ENCODE measurements at regions not wholly inside any gene's neighbourhood (a gene's known extent, or its start where the extent isn't known, plus 50 kb on each side); places are given as distances from the start of the nearest gene placed in this dataset.

DNA sequence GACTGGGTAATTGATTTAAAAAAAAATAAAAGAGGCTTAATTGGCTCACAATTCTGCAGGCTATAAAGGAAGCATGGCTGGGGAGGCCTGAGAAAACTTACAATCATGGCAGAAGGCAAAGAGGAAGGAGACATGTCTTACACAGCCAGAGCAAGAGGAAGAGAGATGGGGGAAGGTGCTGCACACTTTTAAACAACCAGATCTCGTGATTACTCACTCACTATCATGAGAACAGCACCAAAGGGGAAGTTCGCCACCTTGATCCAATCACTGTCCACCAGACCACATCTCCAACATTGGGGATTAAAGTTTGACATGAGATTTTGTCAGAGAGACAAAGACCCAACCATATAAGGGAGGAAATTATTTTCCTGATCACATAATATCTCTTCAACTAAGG, 138.8 kb upstream of the NR4A3 start (continued):
- TF ChIP-seq GABPB1 (CRISPR knock-in tag; IDR thresholded peaks at IDR 0.05), result no peak
- TF ChIP-seq, protein P1, sequence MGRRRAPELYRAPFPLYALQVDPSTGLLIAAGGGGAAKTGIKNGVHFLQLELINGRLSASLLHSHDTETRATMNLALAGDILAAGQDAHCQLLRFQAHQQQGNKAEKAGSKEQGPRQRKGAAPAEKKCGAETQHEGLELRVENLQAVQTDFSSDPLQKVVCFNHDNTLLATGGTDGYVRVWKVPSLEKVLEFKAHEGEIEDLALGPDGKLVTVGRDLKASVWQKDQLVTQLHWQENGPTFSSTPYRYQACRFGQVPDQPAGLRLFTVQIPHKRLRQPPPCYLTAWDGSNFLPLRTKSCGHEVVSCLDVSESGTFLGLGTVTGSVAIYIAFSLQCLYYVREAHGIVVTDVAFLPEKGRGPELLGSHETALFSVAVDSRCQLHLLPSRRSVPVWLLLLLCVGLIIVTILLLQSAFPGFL (CRISPR knock-in tag; IDR thresholded peaks at IDR 0.05; ENCODE audit: borderline replicate concordance), result no peak

DNA sequence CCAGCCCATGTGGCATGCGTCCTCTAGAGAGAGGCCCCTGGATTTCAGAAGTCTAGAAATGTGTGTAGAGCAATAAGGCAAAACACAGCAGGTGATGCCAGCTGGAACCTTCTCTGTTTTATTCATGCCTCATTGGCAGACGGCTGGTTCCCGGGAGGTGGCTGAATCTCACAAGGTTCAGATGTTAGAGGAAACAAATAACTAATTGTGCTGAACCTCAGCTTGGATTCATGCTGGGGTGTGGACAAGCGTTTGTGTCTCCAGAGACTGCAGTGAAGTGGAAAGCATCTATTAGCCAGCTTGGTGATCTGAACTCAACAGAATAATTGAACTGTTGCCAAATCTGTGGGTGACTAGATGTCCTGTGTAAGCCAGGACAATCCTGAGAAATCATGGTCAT, 131.1 kb upstream of the NR4A3 start:
- TF ChIP-seq ESRRA (CRISPR knock-in tag; IDR thresholded peaks at IDR 0.05; ENCODE audit: borderline replicate concordance) (no peak), MLX (CRISPR knock-in tag; IDR thresholded peaks at IDR 0.05) (no peak), ARID4B (CRISPR knock-in tag; IDR thresholded peaks at IDR 0.05; ENCODE audit: borderline replicate concordance) (no peak), MYBL2 (CRISPR knock-in tag; IDR thresholded peaks at IDR 0.05) (no peak), TCF7 (CRISPR knock-in tag; IDR thresholded peaks at IDR 0.05; ENCODE audit: low read depth) (no peak), NFE2L1 (CRISPR knock-in tag; IDR thresholded peaks at IDR 0.05) (no peak), CREM (CRISPR knock-in tag; IDR thresholded peaks at IDR 0.05) (no peak), ZNF396 (CRISPR knock-in tag; IDR thresholded peaks at IDR 0.05; ENCODE audit: borderline replicate concordance) (no peak), ATF1 (CRISPR knock-in tag; IDR thresholded peaks at IDR 0.05) (no peak), RORB (CRISPR knock-in tag; IDR thresholded peaks at IDR 0.05) (no peak), MAX (CRISPR knock-in tag; IDR thresholded peaks at IDR 0.05) (no peak)
- TF ChIP-seq, protein P2, sequence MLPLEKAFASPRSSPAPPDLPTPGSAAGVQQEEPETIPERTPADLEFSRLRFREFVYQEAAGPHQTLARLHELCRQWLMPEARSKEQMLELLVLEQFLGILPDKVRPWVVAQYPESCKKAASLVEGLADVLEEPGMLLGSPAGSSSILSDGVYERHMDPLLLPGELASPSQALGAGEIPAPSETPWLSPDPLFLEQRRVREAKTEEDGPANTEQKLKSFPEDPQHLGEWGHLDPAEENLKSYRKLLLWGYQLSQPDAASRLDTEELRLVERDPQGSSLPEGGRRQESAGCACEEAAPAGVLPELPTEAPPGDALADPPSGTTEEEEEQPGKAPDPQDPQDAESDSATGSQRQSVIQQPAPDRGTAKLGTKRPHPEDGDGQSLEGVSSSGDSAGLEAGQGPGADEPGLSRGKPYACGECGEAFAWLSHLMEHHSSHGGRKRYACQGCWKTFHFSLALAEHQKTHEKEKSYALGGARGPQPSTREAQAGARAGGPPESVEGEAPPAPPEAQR (CRISPR knock-in tag; IDR thresholded peaks at IDR 0.05), result no peak
- TF ChIP-seq, protein P3, sequence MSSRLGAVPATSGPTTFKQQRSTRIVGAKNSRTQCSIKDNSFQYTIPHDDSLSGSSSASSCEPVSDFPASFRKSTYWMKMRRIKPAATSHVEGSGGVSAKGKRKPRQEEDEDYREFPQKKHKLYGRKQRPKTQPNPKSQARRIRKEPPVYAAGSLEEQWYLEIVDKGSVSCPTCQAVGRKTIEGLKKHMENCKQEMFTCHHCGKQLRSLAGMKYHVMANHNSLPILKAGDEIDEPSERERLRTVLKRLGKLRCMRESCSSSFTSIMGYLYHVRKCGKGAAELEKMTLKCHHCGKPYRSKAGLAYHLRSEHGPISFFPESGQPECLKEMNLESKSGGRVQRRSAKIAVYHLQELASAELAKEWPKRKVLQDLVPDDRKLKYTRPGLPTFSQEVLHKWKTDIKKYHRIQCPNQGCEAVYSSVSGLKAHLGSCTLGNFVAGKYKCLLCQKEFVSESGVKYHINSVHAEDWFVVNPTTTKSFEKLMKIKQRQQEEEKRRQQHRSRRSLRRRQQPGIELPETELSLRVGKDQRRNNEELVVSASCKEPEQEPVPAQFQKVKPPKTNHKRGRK (CRISPR knock-in tag; IDR thresholded peaks at IDR 0.05; ENCODE audit: borderline replicate concordance), result no peak
- Mint-ChIP-seq H3K9me3 (peaks cover 6% of the 10 kb centered on the region; the same call in 1 of the 2 replicates), H3K4me3 (no peak overlapping the region), H3K36me3 (no peaks in the 10 kb centered on the region), H3K27ac (no peak overlapping the region), H3K27me3 (ENCODE audit: low read depth) (no peaks in the 10 kb centered on the region), H3K4me1 (peaks cover 5% of the 10 kb centered on the region)
- ChIA-PET POLR2A (no interaction called here), CTCF (no interaction called here)
- DNase-seq (ENCODE audit: low spot score) (no peak), ATAC-seq (no peak)

Measured in WTC11 (cell line).